MM.1S (cell line): ENCODE measurements at regions not wholly inside any gene's neighbourhood (a gene's known extent, or its start where the extent isn't known, plus 50 kb on each side); places are given as distances from the start of the nearest gene placed in this dataset.

ENCODE experiments used
- CTCF ChIP-seq: fragments of 300-600 bp; sonication (generic); IDR thresholded peaks from 2 replicates; pipeline ENCODE4 v1.5.1; 2016; ENCODE audit warnings: antibody characterized with exemption, low read length, mixed read lengths
- EZH2 ChIP-seq: fragments of 300-600 bp; sonication (generic); optimal IDR thresholded peaks from 2 replicates; pipeline ENCODE3; 2017; ENCODE audit warnings: low read depth, mild to moderate bottlenecking, antibody characterized with exemption, low read length, mixed read lengths
- EZH2phosphoT487 ChIP-seq: fragments of 300-600 bp; sonication (generic); IDR thresholded peaks from 2 replicates; pipeline ENCODE4 v1.6.1; 2018; ENCODE audit warnings: antibody characterized with exemption, low read length

GRCh38 chr14:71684323-71684722 is 247.9 kb upstream of the RGS6 start:
- TF ChIP-seq CTCF (no peak), EZH2phosphoT487 (no peak), EZH2 (no peak)
